ENCODE measurements at regions not wholly inside any gene's neighbourhood (a gene's known extent, or its start where the extent isn't known, plus 50 kb on each side); places are given as distances from the start of the nearest gene placed in this dataset.

DNA sequence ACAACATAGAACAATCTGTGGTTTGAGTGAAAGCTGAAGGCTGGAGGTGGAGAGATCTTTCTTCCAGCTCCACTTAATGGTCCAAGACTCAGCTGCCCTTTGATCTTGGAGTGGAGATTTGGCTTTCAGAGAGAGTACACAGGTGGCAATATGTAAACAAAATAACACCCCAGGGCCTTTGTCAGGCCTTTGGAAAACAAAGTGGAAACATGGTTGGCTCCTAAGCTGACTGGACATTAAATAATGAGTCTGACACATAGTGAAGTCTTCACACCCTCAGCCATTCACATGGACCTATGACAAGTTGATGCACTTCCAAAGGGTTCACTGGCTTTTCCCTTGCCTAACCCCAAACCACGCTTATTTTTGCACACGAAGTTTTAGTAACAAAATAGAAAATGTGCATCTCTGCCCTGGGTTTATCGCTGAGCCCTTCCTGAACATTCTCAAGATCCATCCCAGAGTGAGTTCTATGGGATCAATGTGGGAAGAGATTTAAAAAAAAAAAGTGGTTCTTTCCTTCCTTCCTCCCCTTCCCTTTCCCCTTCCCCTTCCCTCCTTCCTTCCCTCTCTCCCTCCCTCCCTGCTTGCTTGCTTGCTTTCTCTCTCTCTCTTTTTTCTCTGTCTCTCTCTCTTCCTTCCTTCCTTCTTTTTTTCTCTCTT is 201.3 kb upstream of the NT5C1B start:
- no peak for DNase-seq

DNA sequence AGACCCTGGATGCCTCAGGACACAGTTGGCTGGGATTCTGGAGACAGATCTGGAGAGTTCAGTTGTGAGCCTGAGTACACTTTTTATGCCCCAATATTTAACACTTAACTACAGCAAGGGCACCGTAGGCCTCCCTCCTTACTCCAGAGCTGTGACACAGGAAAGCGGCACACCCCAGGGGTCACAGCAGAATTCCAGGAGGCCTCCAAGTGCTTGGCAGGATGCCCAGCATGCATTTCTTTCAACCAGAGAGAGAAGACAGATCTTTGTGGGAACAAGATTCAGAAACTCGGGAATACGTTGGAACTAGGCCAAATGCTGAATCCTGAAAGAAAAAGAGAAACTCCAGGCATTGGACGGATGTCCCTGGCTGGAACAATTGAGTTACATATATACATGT is 199.2 kb upstream of the NT5C1B start:
- peak; percentile 35 to 79 (median 70) for DNase-seq

DNA sequence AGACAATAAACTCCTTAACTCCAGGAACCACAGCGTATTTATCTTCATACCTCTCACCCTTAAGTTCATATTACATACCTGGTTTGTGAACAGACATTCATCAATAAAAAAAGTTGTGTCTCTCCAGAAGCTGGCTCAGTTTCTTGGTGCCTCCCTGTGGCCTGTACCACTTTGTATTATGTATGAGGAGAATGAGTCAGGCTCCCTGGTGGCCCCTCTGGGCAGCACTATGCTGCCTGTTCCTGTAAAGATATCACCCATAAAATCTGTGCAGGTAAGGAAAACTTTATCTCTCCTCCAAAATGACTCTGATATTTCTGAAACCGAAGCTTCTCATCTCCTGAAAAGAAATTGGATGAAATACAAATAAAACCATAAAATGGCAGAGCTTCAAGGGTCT is 198.4 kb upstream of the NT5C1B start:
- DNase-seq: no peak

DNA sequence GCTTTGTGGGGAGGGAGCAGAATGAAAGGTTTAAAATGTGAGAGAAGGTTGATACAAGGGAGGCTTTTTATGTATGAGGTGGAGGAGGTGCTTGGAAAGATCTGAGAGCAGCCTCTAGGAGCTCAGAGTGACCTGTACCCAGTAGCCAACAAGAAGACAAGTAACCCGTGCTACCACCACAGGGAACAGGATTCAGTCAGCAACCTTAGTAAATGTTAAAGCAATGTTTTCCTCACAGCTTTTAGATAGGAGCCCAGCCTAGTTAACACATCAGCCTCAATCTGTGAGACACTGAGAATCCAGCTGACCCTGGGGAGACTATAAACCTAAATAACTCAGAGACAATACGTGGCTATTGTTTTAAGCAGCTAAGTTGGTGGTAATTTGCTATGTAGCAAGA is 194.9 kb upstream of the NT5C1B start:
- no peak for DNase-seq

DNA sequence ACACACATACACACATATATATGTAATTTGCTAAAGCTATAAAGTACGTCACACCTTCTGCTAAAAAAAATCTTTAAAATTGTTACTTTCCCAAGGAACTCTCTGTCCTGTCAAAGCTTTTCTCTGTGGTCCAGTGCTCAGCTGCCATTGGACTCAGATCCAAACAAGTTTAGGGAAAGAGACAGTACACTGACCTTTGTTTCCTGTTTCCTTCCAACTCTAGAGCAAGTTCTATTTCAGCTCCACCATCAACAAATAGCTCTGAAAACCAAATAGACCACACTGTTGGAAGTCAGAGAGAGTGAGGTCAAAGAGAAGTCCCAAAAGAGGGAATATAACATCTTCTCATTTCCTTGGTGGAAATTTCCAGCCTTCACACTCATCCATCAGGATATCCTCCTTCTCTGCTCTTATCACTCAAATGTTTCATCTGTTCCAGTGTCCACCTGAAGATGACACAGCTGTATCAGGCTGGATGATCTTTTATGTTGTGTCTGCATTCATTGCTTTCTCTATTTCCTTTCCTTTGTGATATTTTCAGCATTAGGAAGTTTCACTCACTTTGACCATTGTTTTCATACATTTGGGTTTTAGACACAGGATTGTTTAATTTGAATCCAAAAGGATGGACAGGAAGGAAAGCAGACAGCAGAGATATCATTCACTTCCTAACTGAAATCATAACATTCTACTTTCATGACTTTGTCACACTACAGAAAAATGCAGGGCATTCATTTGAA is 192.3 kb upstream of the NT5C1B start:
- no peak for DNase-seq

DNA sequence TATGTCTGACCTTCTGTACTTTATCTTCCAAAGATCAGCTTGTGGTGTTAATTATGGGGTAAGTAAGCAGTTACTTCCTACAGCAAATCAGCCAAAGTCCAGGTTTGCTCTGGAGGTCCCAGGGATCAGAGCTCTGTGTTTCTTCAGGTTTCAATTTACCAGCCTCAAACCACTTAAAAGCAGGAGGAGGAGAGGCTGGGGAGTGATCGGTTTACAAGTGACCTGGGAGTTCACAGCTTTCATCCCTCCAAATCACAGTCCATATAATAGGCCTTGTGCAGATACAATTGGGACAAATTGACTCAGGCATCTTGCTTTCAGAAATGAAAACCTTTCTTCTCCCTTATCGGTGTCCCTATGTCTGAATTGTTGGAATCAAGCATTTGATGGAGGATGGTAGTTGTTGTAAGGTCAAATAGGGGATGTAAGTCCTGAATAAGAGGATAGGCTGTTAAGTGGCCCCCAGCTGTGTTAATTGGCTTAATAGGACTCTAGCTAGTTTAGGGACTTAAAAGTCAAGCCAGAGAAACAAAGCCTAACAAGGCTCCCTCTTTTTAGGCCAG is 188.0 kb upstream of the NT5C1B start:
- DNase-seq: no peak

DNA sequence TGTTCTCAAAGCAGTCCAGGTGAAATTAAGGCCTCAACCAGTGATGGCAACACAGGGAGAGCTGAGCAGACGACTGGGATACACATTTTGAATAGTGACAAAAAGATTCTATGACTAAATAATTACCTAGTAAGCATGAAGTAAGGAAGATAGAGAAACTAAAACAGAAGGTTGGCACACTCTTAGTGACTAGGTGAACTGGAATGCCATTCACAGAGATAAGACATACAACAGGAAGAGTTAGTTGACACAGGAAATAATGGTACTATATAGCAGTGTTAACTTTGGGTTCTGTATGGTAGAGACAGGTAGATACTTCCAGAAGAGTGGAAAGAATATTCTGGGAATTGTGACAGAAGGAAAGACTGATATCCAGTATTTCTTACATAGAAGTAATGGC is 181.8 kb upstream of the NT5C1B start:
- DNase-seq: no peak

DNA sequence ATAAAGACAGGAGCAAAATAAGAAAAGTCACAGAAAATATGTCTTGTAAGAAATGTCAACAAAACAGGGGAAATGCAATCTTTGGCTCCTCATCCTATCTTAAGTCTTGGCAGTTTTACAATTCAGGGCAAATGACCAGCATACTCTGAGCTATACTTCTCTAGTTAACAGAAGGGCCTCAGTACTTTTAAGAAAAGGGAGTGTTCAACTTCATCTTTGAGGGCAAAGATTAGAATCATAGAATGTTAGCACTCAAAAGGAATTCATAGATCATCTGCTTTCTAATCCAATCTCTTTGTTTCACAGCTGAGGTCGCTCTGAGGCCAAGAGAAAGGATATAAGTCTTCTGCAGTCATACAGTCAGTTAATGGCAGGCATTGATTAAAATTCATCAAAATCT is 174.0 kb upstream of the NT5C1B start:
- no peak for DNase-seq

DNA sequence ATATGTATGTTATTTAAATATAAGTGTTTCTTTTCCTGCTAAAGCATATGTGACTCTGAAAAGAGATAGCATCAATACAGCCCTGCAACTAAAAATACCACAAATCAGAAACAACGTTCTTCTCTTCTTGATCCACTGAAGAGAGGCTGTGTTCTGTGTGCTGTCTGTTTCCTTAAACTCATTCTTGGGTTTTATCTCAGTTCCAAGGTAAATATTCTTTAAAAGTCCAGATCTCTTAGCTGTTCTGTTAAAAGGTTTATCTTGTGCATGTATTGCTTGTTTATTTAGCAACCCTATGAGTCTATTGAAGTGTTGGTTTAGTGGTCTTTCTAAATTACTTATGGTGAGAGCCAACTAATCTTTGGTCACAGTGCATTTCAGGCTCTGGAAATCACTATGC is 173.3 kb upstream of the NT5C1B start:
- no peak for DNase-seq

DNA sequence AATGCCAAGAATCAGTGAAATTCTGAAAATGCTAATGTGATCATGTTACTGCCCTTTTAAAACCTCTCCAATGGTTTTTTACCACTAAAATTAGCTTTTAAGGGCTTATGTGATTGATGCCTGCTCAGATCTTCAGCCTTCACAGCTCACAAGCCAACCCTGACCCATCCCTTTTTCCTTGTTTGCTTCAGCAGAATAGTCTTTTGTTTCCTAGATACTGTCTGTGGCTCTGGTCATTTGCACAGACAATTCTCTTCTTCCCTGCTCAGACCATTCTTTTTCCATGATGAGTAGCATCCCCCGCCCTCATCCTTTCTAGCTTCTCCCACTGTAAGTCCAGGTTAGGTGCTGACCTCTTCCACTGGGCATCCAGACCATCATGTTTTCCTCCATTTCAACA is 164.9 kb upstream of the NT5C1B start:
- no peak for DNase-seq

DNA sequence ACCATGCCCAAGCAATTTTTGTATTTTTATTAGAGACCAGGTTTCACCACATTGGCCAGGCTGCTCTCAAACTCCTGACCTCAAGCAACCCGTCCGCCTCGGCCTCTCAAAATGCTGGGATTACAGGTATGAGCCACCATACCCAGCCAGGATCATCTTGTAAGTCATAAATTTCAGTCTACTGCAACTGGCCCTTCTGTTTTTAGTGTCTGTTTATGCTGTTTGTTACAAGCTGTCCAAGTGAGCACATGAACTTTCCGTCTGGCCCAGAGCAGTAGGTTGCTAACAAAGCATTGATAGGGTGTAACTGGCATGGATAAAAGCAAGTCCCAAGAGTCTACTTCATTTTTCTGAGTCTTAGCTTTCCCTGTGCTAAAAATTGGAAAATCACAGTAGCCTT is 164.4 kb upstream of the NT5C1B start:
- no peak for DNase-seq

DNA sequence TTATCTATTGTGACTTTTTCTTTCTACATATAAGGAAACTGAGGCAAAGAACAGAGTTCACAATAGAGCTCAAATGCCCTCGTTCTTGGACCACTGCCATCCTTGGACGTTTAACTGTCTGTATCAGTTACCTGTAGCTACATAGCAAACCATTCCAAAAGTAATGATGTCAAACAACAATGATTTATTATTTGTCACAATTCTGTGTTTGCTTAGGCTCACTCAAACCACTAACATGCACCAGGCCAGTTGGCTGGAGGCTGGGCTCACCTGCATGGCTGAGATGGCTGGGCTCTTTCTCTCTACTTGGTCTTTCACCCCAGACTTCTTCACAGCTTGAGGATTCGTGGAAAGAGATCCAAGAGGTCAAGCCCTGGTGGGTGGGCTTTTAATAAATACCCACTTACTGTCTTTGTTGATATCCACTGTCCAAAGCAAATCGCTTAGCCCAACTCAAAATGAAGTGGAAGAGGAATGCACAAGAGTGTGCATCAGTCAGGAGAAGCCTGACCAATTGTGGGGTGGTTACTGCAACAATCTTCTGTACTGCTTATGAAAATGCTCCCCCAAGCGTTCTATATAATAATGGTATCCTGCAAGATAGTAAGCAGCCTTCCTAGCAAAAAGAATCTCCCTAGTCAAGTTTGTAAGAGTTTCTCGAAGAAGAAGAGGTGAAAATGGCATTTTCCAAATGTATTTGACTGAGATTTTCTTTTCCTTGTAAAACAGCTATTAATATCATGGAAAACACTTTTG is 163.5 kb upstream of the NT5C1B start:
- DNase-seq: peak in 1 of 3 donors; percentile 20

DNA sequence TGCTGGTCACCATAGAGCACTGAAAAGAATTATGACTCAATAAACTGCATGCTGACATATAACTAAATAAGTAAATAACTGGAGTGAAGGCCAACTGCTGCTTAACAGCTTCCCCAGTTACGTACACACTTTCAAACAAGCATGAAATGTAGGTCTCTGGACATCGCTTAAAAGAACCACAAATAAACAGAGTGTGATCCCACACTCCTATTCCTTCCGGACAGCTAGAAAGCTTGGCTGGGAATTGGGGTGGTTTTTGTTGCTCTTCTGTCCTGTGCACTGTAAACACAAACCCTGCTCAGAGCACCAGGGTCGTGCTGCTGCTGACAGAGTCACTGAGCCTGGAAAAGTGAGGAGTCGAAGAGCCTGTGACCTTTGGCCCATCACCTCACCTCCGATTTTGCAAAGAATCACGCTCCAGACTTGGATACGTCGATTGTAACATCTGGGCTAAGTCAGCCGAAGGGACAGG is 162.7 kb upstream of the NT5C1B start:
- DNase-seq: peak; percentile 37 to 84 (median 40)

DNA sequence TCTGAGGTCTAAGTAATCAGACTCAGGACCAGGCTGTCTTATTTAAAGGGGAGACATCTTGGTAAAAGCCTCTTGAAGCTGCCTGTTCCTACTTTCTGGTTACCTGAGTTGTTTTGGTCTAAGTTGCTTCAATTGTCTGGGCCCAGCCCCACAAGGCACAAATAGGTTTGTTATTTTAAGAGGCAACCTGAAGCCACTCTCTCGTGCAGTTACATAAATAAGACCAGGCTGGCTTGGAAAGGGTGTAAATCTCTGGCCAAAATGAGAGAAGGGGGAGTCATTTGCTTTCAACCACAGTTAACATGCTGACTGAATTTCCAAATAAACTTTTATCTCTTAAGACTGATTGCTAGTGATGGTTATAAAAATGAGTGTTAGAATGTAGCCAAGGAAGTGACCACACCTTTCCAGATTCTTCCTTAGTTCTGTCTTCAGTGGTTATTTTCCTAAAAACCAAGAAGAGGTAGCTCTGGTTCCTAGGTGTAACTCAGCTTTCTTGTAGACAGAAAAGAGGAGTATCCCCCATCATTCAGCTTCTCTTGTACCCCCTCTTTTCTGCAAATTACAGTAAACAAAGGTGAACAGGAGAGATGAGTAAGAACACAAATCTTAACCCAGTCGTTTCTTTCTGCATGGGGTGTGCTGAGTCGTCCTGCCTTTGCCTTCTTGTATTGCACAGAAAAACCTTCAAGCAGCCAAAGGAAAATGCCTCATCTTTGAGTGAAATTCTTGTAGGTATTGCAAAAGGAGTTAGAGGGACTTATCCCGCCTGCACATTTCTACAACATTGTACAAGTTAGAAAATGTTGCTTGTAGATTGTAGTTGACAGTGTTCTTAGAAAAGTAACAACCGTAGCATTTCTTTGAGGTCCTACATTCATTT is 161.5 kb upstream of the NT5C1B start:
- DNase-seq: peak in 1 of 3 donors; percentile 35

DNA sequence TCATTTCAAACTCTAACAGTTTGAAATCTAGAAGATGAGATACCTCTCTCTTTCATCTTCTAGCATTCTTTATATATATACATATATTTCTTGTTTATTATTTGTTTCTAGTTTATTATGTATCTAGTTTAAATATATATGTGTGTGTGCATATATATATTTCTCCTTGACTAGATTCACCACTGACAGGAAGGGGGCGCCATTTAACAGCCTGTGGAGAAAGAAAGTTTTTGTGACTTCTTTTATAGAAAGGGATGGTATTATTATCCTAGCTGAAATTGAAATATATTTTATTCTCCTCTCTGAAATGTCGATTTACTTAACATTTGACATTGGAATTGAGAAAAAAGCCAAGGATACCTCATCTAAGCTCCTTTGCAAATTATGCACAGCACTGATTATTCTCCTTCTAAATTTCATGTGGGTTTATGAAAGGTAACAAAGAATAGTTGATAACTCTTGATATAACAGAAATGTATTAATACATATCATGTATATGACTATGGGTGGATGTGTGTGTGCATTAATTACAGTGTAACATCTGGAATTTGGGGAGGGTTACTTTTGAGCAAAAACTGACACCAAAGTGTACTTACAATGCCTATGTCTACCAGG is 160.7 kb upstream of the NT5C1B start:
- peak; percentile 70 to 86 (median 72) for DNase-seq

DNA sequence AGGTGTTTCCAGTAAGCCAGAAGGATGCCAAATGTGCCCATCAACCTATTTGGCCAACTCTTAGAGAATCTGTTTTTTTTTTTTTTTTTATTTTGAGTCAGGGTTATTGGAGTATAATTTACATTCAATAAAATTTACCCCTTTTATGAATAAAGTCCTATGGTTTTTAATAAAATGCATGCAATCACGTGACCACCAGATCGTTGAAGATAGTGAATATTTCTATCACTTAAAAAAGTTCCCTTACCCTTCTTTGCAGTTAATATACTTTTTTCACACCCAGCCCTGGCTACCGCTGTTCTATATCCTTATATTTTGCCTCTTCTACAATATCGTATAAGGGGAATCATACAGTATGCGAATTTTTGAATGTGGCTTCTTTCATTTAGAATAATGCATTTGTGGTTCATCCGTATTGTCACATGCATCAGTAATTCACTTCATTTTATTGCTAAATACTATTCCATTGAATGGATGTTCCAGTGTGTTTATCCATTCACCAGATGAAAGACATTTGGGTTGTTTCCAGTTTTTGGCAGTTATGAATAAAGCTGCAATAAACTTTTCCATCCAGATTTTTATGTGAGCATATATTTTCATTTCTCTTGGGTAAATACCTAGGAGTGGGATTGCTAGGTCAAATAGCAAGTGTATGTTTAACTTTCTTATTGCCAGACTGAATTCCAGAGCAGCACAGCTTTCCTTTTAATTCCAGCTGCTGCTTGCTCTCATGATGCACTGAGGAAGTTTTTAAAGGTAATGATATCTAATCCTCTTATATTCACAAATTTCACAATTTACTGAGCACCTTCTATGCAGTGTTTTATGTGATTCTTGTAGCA is 156.3 kb upstream of the NT5C1B start:
- DNase-seq: peak in 1 of 3 donors; percentile 39

DNA sequence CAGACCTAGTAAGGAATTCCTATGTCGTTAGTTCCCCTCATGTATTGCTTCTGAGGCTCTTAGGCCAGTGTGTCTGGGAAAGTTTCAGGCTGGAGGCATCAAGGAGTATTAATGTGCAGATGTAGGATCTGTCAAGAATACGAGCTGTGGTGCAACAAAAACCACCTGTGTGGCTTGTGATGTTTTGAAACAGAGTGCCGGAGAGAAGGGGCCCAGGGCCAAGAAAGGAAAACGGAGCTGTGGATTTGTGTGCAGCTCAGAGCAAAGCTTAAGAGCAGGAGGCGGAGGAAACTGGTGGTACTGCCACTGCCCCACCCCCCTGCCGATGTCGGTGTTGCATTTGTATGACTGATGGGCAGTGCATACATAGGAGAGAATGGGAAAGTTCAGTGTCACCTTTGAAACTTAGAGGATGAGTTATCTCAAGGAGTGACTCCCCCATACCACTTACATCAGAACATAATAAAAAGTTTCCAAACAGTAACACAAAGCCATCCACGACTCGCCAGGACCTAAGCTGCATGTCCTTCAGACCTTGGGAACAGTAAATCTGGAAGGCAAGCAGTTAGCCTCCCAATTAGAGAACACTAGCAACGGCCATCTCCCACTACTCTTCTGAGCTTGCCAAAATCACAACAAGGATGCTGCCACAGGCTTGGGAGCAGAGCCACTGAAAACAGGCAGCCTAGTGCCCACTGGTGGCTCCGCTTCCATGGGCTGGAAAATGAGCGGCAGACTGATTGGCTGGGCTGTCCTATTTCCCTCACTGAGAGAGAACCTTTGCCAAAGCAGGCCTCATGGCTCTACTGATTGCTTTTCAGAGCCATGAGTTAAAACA is 152.7 kb upstream of the NT5C1B start:
- peak in 1 of 3 donors; percentile 46 for DNase-seq

DNA sequence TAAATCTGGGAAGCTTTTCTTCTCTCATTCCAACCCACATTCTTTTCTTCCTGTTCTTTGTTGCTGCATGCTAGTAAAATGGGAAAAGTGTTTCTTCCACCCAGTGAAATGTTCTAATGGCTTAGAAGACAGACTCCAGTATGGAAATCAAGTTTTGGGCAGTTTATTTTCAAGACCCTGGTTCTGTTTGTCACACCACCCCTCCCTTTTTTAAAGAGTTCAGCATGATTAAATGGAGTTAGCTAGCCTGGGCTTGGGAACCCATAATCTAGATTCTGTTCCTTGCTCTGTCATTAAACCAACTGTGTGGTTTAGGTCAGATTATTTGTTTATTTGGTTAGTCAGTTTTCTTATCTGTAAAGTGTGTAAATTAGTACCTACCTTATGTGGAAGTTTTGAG is 151.8 kb upstream of the NT5C1B start:
- no peak for DNase-seq

DNA sequence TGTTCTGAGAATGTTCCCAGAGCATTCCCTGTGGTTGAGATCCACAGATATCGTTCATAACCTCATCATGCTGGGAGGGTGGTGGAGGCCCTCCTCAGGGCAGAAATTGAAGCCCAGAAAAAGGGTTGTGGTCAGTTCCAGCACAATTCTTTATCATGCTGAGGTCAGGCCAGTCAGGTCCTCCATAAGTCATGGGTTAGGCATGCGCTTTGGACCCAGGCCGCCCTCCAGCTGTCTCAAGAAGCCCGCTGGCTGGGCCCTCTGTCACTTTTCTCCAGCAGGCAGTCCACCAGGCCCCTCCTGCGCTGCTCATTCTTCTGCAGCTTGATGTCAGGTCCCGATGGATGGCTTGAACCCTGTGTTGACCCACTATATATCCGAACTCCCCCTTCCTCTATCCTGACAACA is 151.1 kb upstream of the NT5C1B start:
- peak; percentile 51 to 90 (median 77) for DNase-seq

Data from muscle of back (tissue), 3 donors.